Activated T-helper 17 cell treated with anti-CD3 and anti-CD28 coated beads, Interleukin-2, amount 50 U/mL, for 72 hours (primary cell): ENCODE measurements at regions not wholly inside any gene's neighbourhood (a gene's known extent, or its start where the extent isn't known, plus 50 kb on each side); places are given as distances from the start of the nearest gene placed in this dataset.

Experiments used
- ATAC-seq: fragments of 150-1000 bp; cut with Tn5 transposase; replicated peaks from 2 replicates; pipeline ENCODE4 v1.10.0; 2021; ENCODE audit warnings: mild to moderate bottlenecking, moderate library complexity
- H3K27ac Mint-ChIP-seq: one replicate; pipeline ENCODE4 v1.8.0; 2022; ENCODE audit warnings: mixed read lengths
- H3K27me3 Mint-ChIP-seq: one replicate; pipeline ENCODE4 v1.8.0; 2022; ENCODE audit warnings: mixed read lengths
- H3K36me3 Mint-ChIP-seq: one replicate; pipeline ENCODE4 v1.8.0; 2022; ENCODE audit warnings: low read depth, mild to moderate bottlenecking, mixed read lengths
- H3K4me1 Mint-ChIP-seq: one replicate; pipeline ENCODE4 v1.8.0; 2022; ENCODE audit warnings: mixed read lengths
- H3K4me3 Mint-ChIP-seq: one replicate; pipeline ENCODE4 v1.8.0; 2022; ENCODE audit warnings: mild to moderate bottlenecking, mixed read lengths
- H3K9me3 Mint-ChIP-seq: one replicate; pipeline ENCODE4 v1.8.0; 2022; ENCODE audit warnings: mixed read lengths

- ATAC-seq, result no peak
- no peak overlapping the region for H3K27ac Mint-ChIP-seq
- no peak overlapping the region for H3K4me3 Mint-ChIP-seq
- H3K36me3 Mint-ChIP-seq, result no peaks in the 10 kb centered on the region
- no peaks in the 10 kb centered on the region for H3K27me3 Mint-ChIP-seq
- H3K9me3 Mint-ChIP-seq, result no peaks in the 10 kb centered on the region
- no peaks in the 10 kb centered on the region for H3K4me1 Mint-ChIP-seq
These were observed 88.3 kb downstream of the CLDN34 start for GRCh38 chrX:10055430-10055829.

GRCh38 chrX:10062352-10062751, 94.4 kb upstream of the CLCN4 start:
- Mint-ChIP-seq H3K36me3 (peaks cover 12% of the 10 kb centered on the region), H3K9me3 (no peaks in the 10 kb centered on the region), H3K4me3 (no peak overlapping the region), H3K4me1 (no peaks in the 10 kb centered on the region), H3K27ac (no peak overlapping the region), H3K27me3 (no peaks in the 10 kb centered on the region)
- peak; percentile 29 for ATAC-seq

DNA sequence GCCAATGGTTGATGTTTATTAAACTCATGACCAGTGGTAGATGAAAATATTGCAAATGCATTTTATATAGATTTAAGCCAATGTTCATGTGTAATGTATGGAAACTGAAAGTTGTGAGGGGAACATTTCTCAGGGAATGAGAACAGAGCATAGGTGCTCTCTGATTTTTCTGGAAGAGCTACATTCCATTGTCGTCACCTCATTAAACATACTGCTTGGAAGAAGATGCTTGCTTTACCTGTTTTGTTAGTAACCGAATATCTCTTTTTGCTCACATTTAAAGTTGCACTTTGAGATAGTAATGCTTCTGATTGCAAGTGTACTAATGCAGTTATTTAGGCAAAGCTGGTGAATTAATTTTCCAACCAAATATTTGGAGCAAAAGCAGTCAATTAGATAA, 93.8 kb upstream of the CLCN4 start:
- H3K4me1 Mint-ChIP-seq, result no peaks in the 10 kb centered on the region
- no peak overlapping the region for H3K27ac Mint-ChIP-seq
- peaks cover 12% of the 10 kb centered on the region for H3K36me3 Mint-ChIP-seq
- no peak for ATAC-seq
- no peaks in the 10 kb centered on the region for H3K9me3 Mint-ChIP-seq
- no peak overlapping the region for H3K4me3 Mint-ChIP-seq
- H3K27me3 Mint-ChIP-seq, result no peaks in the 10 kb centered on the region

GRCh38 chrX:10064736-10065135, 92.0 kb upstream of the CLCN4 start:
- Mint-ChIP-seq H3K27ac (no peak overlapping the region), H3K36me3 (peaks cover 24% of the 10 kb centered on the region)
- ATAC-seq, result no peak

DNA sequence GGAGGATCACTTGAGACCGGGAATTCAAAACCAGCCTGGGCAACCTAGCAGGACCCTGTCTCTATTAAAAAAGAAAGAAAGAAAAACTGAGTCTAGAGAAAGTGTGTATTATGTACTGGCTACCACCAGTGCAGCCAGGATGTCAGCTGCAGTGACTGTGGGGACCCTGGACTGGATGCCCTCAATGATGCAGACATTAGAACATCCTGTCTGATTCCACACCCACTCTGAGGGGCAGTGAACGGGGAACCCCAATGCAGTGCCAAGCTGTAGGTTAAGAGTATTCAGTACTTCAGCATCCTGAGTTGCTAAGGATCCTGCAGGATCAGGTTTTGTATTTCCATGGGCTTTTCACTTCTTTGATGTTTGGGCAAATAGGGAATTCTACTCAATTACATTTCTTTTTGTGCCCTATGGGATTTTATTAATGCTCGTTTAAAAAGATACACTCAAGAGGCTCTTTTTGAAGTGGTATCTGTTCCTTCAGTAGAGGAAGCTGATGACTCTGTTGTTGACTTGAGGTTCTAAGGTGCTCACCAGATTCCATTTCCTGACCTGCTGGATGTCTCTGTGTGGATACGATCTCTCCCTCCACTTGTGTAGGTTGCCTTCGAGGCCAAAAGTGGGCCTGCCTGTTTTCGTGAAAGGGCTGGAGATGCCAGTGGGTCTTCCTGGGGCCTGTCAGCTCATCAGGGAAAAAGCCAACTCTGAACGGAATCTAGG, 85.9 kb upstream of the CLCN4 start:
- no peaks in the 10 kb centered on the region for H3K4me1 Mint-ChIP-seq
- H3K9me3 Mint-ChIP-seq, result no peaks in the 10 kb centered on the region
- H3K4me3 Mint-ChIP-seq, result no peak overlapping the region
- no peak for ATAC-seq
- no peak overlapping the region for H3K27ac Mint-ChIP-seq
- H3K36me3 Mint-ChIP-seq, result peaks cover 24% of the 10 kb centered on the region
- no peaks in the 10 kb centered on the region for H3K27me3 Mint-ChIP-seq

More at GRCh38 chrX:10064736-10065135, 92.0 kb upstream of the CLCN4 start:
- H3K4me3 Mint-ChIP-seq, result no peak overlapping the region
- H3K27me3 Mint-ChIP-seq, result no peaks in the 10 kb centered on the region
- H3K9me3 Mint-ChIP-seq, result no peaks in the 10 kb centered on the region
- no peaks in the 10 kb centered on the region for H3K4me1 Mint-ChIP-seq

GRCh38 chrX:10071451-10072144, 85.2 kb upstream of the CLCN4 start:
- no peak overlapping the region for H3K27ac Mint-ChIP-seq
- H3K36me3 Mint-ChIP-seq, result peaks cover 19% of the 10 kb centered on the region
- H3K4me1 Mint-ChIP-seq, result no peaks in the 10 kb centered on the region
- H3K4me3 Mint-ChIP-seq, result no peak overlapping the region
- no peak for ATAC-seq
- no peaks in the 10 kb centered on the region for H3K9me3 Mint-ChIP-seq
- H3K27me3 Mint-ChIP-seq, result no peaks in the 10 kb centered on the region

GRCh38 chrX:10072786-10073568, 83.8 kb upstream of the CLCN4 start:
- ATAC-seq, result no peak
- H3K4me1 Mint-ChIP-seq, result no peaks in the 10 kb centered on the region
- H3K36me3 Mint-ChIP-seq, result peaks cover 12% of the 10 kb centered on the region
- H3K4me3 Mint-ChIP-seq, result no peak overlapping the region
- no peaks in the 10 kb centered on the region for H3K9me3 Mint-ChIP-seq
- H3K27me3 Mint-ChIP-seq, result no peaks in the 10 kb centered on the region
- no peak overlapping the region for H3K27ac Mint-ChIP-seq

DNA sequence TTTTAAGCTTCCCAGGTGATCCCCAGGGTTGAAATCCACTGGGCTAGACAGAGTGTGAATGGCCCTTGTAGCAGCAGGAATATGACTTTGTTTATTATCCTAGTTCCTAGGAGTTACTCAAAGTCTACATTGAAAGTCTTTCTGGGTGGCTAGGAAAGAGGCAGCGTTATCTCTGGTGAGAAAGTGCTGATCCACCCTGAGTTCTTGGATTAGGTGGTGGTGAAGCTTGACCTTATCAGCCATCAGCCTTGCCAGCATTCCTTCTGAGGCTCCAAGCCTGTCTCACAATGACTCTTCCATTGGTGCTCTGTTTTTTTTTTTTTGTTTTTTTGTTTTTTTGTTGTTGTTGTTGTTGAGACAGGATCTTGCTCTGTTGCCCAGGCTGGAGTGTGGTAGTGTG, 83.1 kb upstream of the CLCN4 start:
- no peak overlapping the region for H3K27ac Mint-ChIP-seq
- no peak for ATAC-seq
- no peak overlapping the region for H3K4me3 Mint-ChIP-seq
- no peaks in the 10 kb centered on the region for H3K27me3 Mint-ChIP-seq
- no peaks in the 10 kb centered on the region for H3K4me1 Mint-ChIP-seq
- H3K36me3 Mint-ChIP-seq, result peaks cover 8% of the 10 kb centered on the region
- H3K9me3 Mint-ChIP-seq, result no peaks in the 10 kb centered on the region

GRCh38 chrX:10074241-10074941, 82.4 kb upstream of the CLCN4 start:
- Mint-ChIP-seq H3K27ac (no peak overlapping the region), H3K4me3 (no peak overlapping the region), H3K9me3 (no peaks in the 10 kb centered on the region), H3K27me3 (no peaks in the 10 kb centered on the region), H3K4me1 (no peaks in the 10 kb centered on the region), H3K36me3 (peaks cover 3% of the 10 kb centered on the region)
- ATAC-seq, result no peak

DNA sequence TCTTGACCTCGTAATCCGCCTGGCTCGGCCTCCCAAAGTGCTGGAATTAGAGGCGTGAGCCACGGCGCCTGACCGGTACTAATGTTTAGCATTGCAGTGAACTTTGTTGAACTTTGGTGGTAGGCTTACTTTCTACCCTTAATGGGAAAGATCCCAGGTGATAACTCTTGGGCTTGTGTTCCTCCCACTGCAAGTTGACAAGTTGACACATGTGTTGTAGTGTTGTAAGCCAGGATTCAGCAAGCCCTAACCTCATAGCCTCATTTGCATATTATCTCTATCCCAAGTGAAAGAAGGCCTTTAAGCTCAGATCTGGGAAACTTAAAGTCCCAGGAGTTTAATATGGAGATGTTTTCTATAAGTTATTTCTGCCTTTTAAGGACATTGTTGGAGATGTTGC, 80.0 kb upstream of the CLCN4 start:
- H3K27ac Mint-ChIP-seq, result no peak overlapping the region
- no peaks in the 10 kb centered on the region for H3K4me1 Mint-ChIP-seq
- no peaks in the 10 kb centered on the region for H3K9me3 Mint-ChIP-seq
- no peaks in the 10 kb centered on the region for H3K27me3 Mint-ChIP-seq
- ATAC-seq, result no peak
- no peak overlapping the region for H3K4me3 Mint-ChIP-seq
- peaks cover 7% of the 10 kb centered on the region for H3K36me3 Mint-ChIP-seq

GRCh38 chrX:10077425-10078188, 79.2 kb upstream of the CLCN4 start:
- no peak overlapping the region for H3K27ac Mint-ChIP-seq
- no peaks in the 10 kb centered on the region for H3K9me3 Mint-ChIP-seq
- H3K4me3 Mint-ChIP-seq, result no peak overlapping the region
- no peaks in the 10 kb centered on the region for H3K27me3 Mint-ChIP-seq
- H3K4me1 Mint-ChIP-seq, result peaks cover 1% of the 10 kb centered on the region
- H3K36me3 Mint-ChIP-seq, result peaks cover 7% of the 10 kb centered on the region
- ATAC-seq, result peak; percentile 57

- no peak overlapping the region for H3K27ac Mint-ChIP-seq
- peaks cover 7% of the 10 kb centered on the region for H3K36me3 Mint-ChIP-seq
- H3K9me3 Mint-ChIP-seq, result no peaks in the 10 kb centered on the region
- no peaks in the 10 kb centered on the region for H3K27me3 Mint-ChIP-seq
- peaks cover 4% of the 10 kb centered on the region for H3K4me1 Mint-ChIP-seq
- ATAC-seq, result no peak
- no peak overlapping the region for H3K4me3 Mint-ChIP-seq
These were observed 78.5 kb upstream of the CLCN4 start for GRCh38 chrX:10078266-10078665.

DNA sequence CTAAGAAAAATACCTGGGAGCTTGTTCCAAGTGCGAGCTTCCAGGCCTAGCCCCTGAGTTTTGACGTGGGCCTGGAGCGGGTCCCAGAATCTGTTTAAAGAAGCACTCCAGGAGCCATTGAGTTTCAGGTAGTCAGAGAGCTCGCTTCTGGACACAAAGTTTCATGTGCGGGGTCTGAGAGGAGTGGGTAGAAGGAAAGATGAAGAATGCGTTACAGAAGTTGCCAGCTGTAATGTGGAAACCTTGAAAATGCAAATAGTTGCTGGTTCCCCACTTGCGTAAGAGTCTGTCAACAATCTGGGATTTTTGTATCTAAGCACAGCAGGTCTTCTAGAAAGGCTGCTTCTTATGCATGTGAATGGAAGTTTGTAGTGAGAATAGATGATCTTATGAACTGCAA, 77.5 kb upstream of the CLCN4 start:
- Mint-ChIP-seq H3K27ac (no peak overlapping the region), H3K36me3 (peaks cover 7% of the 10 kb centered on the region), H3K9me3 (no peaks in the 10 kb centered on the region), H3K4me3 (no peak overlapping the region), H3K4me1 (peaks cover 4% of the 10 kb centered on the region), H3K27me3 (no peaks in the 10 kb centered on the region)
- no peak for ATAC-seq

GRCh38 chrX:10083809-10084208, 73.0 kb upstream of the CLCN4 start:
- ATAC-seq, result no peak
- Mint-ChIP-seq H3K4me1 (peaks cover 4% of the 10 kb centered on the region), H3K4me3 (peak overlapping the region; percentile 57), H3K36me3 (peaks cover 7% of the 10 kb centered on the region), H3K27ac (no peak overlapping the region), H3K27me3 (no peaks in the 10 kb centered on the region), H3K9me3 (no peaks in the 10 kb centered on the region)
